Ramos (cell line): ENCODE measurements at regions not wholly inside any gene's neighbourhood (a gene's known extent, or its start where the extent isn't known, plus 50 kb on each side); places are given as distances from the start of the nearest gene placed in this dataset.

Source experiments
- in situ Hi-C: fragments of 300-500 bp; cut with MboI; formaldehyde crosslinking; loops from one replicate; pipeline ENCODE4 v1.14.3; 2022; ENCODE audit warnings: low sequenced_read_pairs; ENCODE audit not compliant: unreplicated experiment

GRCh38 chr17:34168989-34169388, 86.1 kb upstream of the CCL2 start:
- in situ Hi-C loops: no loop called here

DNA sequence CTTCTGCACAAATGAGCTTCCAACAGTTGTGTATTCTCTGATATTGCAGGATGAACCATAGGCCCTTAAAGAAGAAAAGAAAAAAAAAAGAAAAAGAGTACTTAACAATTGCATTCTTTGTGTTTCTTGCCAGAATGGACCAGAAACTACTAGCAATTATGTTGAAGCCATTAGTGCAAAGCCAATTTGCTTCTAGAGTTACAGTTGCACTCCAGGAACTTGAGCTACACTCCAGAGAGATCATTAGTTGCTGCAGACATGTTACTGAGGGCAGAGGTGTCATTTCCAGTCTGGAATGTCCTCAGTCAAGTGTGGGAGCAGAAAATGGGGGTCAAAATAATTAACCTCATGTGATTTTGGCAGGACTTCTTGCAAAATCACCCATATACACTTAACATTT, 85.6 kb upstream of the CCL2 start:
- in situ Hi-C loops: no loop called here

DNA sequence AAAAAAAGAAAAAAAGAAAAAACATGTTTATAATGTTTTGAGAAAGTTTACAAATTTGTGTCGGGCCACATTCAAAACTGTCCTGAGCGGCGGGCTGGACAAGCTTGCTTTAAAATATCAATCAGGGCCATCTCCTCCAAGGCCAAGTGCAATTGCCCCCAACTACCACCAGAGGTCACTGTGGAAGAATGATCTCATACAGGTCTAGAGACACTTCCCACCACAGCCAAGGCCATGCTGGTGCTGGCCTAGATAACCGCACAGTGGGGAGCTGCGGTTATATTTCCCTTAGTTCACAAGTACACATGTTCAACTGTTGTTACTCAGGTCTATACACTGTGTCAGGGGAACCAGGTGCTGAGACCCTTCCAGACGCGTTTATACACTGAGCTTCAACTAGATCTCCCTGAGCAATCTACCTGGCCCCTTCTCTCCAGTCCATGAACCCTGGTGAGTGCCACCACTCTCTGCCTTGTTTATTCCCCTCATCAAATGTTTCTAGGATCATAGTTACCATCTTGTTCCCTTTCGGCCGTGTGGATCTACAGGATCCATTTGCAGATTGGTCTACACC, 83.8 kb upstream of the CCL2 start:
- in situ Hi-C loops: no loop called here

DNA sequence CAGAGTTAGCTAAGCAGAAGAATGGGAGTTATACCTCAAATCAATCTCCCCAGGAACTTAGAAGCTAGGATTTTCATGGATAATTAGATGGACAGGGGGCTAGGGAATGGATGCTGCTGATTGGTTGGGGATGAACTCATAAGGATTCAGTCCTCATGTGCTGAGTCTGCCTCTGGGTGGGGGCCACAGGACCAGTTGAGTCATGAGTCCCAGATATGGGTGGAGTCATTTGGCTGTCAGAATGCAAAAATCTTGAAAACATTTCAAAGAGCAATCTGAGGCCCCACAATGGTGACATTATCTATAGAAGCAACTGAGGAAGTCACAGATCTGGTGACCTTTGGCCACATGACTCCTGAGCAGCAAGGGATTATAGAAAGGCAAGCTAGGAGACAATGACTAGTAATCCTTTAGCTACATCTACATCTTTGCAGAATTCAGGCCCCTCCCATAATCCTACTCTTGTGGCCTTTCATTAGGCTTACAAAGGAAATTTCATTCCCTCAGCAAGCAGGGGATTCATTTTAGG, 82.6 kb upstream of the CCL2 start:
- in situ Hi-C loops: no loop called here

GRCh38 chr17:34173241-34173640, 81.8 kb upstream of the CCL2 start:
- in situ Hi-C loops: no loop called here

GRCh38 chr17:34174496-34174895, 80.6 kb upstream of the CCL2 start:
- in situ Hi-C loops: no loop called here

- in situ Hi-C loops: no loop called here
Measured at GRCh38 chr17:34176440-34176839, 78.6 kb upstream of the CCL2 start.

GRCh38 chr17:34177642-34178041, 77.4 kb upstream of the CCL2 start:
- in situ Hi-C loops: no loop called here

DNA sequence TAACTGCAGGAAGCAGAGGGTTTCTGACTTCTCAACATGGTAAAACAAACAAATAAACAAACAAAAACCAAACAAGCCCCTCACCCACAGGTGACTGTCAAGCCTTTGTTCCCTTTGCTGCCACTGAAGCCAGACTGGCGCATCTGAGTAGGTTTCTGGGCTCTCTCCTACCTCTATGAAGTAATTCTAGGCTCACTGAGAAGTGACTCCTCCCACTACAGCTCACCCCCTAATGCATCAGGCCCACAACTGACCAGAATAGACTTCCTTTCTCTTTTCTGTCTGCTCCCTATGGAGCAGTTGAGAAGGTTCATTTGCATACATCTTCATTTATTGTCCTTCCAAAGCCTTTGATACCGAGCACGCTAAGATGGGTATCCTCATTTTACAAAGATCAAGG, 77.0 kb upstream of the CCL2 start:
- in situ Hi-C loops: no loop called here

GRCh38 chr17:34182036-34182803, 72.9 kb upstream of the CCL2 start:
- in situ Hi-C loops: no loop called here

- in situ Hi-C loops: no loop called here
Measured at GRCh38 chr17:34195987-34196386, 59.1 kb upstream of the CCL2 start.

DNA sequence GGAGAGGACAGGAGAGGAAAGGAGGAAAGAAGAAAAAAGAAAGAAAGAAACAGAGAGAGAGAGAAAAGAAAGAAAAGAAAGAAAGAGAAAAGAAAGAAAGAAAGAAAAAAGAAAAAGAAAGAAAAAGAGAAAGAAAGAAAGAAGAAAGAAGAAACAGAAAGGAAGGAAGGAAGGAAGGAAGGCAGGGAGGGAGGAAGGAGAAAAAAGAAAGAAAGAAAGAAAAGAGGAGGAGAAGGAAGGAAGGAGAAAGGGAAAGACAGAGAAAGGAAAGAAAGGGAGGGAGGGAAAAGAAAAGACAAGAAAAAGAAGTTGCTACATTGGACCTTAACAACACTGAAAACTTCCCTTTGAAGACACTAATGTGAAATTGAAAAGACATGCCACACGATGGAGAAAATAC, 56.6 kb upstream of the CCL2 start:
- in situ Hi-C loops: no loop called here

GRCh38 chr17:34199454-34199853, 55.6 kb upstream of the CCL2 start:
- in situ Hi-C loops: no loop called here

GRCh38 chr17:34199932-34200534, 55.1 kb upstream of the CCL2 start:
- in situ Hi-C loops: loop anchor here (5.0 kb wide), 1 partner anchor 162 kb away; the partner anchor contains the start of gene CCL1

DNA sequence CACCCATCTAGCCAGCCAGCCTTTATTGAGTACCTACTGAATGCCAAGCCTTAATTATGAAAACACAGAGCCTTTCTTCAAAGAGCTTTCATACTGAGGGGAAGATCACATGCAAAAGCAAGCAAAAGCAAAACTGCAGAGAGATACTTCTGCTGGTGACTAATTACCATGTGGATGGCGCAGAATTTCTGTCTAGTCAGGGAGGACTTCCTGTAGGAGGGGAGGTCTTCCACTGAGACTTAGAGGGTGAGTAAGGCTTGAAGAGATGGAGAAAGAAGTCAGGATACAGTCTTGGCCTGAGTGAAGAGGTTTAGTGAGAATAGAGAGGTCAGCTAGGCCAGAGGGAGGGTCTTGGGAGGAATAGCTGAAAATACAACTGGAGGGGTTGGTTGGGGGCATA, 53.9 kb upstream of the CCL2 start:
- in situ Hi-C loops: loop anchor here (5.0 kb wide), 1 partner anchor 161 kb away; the partner anchor contains the start of gene CCL1

DNA sequence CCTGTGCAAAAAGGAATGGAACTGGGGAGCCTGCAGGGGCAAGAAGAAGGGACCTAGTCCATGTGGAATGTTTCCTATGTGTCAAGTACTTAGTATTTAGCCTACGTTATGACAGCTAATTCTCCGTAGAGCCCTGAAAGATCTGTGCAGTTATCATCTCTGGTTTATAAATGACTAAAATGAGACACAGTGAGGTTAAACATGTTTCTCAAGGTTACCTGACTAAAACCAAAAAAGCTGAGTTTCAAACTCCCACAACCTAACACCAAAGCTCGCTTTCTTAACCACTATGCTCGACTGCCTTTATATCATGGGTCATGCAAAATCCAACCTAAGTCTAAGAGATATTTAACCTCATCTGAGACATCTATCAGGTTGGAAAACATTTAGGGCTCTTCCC, 53.3 kb upstream of the CCL2 start:
- in situ Hi-C loops: loop anchor here (5.0 kb wide), 1 partner anchor 161 kb away; the partner anchor contains the start of gene CCL1

DNA sequence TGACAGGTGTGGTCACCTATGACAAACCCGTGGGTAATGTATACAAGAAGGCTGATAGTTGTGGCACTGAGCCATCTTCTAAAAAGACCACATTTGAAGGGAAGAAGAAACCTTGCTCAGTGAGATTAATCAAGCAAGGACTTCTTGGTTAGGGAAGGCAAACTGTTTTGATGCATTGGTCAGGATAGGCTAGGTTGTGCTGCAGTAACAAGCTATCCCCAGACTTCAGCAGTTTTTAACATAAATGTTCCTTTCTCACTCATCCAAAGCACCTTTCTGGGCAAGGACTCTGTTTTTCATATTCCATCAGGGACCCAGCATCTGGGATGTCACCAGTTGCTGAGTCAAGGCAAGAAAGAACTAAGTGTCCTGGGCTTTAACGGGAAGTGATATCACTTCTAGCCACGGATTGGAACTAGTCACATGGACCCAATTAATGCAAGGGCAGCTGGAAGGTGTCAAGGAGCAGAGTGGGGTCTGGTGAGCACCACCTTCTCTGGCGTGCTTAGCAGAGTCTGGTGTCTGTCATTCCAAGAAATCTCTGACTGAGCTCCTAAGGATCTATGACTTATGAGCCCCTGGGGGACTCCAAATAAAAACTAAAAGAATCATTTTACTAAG, 52.0 kb upstream of the CCL2 start:
- in situ Hi-C loops: loop anchor here (5.0 kb wide), 1 partner anchor 159 kb away; the partner anchor contains the start of gene CCL1

DNA sequence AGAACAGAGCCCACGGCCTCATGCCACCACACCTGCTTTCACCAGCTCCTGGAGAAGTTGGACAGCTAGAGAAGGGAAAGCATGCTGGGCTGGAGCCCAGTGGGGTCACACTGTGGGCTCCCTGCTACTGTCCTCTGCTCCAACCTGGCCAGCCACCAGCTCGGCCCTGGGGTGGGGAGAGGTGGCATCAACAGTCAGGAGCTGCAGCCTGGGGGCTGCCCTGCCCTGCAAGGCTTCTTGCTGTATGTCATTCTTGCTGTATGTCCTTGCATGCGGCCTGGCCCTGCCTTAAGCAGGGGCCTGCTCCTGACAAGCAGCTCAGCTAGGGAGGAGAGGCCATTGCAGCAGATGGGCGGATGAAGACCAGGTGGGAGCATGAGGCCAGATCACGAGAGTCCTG, 50.7 kb upstream of the CCL2 start:
- in situ Hi-C loops: loop anchor here (5.0 kb wide), 1 partner anchor 158 kb away; the partner anchor contains the start of gene CCL1
